ENCODE measurements at regions not wholly inside any gene's neighbourhood (a gene's known extent, or its start where the extent isn't known, plus 50 kb on each side); places are given as distances from the start of the nearest gene placed in this dataset.

DNA sequence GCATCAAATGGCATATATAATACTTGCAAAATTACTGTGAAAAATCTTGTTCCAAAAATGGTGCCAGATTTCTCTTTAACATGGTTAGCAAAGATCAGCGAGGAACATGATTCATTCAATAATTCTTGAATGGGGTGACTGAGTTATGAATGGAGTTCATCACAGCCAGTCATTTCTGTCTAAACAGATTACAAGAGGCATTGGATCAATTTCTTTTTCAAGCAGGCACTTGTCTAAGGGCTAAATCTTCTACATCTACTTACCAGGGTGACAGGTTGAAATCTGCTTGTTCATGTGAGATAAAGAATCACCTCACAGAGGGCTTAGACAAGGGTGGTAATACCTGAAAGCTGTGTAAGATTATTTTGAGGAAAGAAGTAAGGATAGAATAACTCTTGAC, 247.7 kb downstream of the ATP23 start:
- TF ChIP-seq ZNF274 (IDR thresholded peaks at IDR 0.05; ENCODE audit: low read depth, low read length): no peak
- no peak for TF ChIP-seq YY1 (IDR thresholded peaks at IDR 0.05; ENCODE audit: insufficient read depth, insufficient read length)
- TF ChIP-seq SUZ12 (IDR thresholded peaks at IDR 0.05; ENCODE audit: extremely low read depth, insufficient read depth, insufficient read length): no peak
